ENCODE measurements at regions not wholly inside any gene's neighbourhood (a gene's known extent, or its start where the extent isn't known, plus 50 kb on each side); places are given as distances from the start of the nearest gene placed in this dataset.

DNA sequence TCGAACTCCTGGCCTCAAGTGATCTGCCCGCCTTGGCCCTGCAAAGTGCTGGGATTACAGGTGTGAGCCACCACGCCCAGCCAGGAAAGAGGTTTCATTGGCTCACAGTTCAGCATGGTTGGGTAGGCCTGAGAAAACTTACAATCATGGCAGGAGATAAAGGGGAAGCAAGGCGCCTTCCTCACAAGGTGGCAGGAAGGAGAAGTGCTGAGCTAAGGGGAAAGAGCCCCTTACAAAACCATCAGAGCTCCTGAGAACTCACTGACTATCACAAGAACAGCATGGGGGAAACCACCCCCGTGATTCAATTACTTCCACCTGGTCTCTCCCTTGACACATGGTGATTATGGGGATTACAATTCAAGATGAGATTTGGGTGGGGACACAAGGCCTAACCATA, 411.7 kb upstream of the ZFHX3 start:
- H3K4me1 Mint-ChIP-seq: no peaks in the 10 kb centered on the region
- Histone ChIP-seq H3K4me3 (ENCODE audit: low read length in 2 of 2) (no peak overlapping the region), H3K4me1 (ENCODE audit: insufficient read depth, low read length) (no peaks in the 10 kb centered on the region), H3K27me3 (ENCODE audit: insufficient read depth, low read length) (no peaks in the 10 kb centered on the region), H3K36me3 (ENCODE audit: insufficient read depth, low read length) (no peaks in the 10 kb centered on the region), H3K27ac (ENCODE audit: low read depth, low read length) (no peak overlapping the region), H3K9me3 (ENCODE audit: control insufficient read depth in 1 of 2, low read length in 2 of 2) (no peaks in the 10 kb centered on the region)
- no peak overlapping the region for H3K27ac Mint-ChIP-seq
- no peaks in the 10 kb centered on the region for H3K27me3 Mint-ChIP-seq
- no peak overlapping the region for H3K4me3 Mint-ChIP-seq
- H3K36me3 Mint-ChIP-seq: no peaks in the 10 kb centered on the region
- intact Hi-C loops (cut with micrococcal nuclease): no loop called here
- POLR2A ChIA-PET (ENCODE audit: partially characterized antibody): no interaction called here
- CTCF ChIA-PET (ENCODE audit: partially characterized antibody): no interaction called here
- peaks cover 0 to 17% (median 4%) of the 10 kb centered on the region in 8 donors for H3K9me3 Mint-ChIP-seq
- DNase-seq: no peak

DNA sequence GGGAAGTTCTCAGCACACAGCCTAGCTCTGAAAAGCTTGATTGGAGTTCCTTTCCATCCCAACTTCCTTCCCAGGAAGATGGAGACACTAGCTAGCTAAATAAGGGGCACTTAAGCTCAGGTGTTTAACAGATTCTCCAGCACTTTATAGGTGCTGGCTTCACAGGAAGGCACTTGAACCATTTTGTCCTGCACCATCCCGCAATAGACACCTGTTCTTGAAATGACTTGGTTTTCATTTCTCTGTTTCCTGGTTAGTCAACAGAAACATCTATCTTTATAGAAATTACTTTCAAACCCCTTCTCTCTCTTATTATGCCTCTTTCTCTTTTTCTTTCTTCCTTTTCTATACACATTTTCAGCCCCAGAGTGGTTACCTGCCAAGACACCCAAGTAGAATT, 409.9 kb upstream of the ZFHX3 start:
- DNase-seq: no peak
- no peaks in the 10 kb centered on the region for H3K9me3 ChIP-seq (ENCODE audit: control insufficient read depth in 1 of 2, low read length in 2 of 2)
- CTCF ChIA-PET (ENCODE audit: partially characterized antibody): no interaction called here
- H3K27ac Mint-ChIP-seq: no peak overlapping the region
- H3K36me3 ChIP-seq (ENCODE audit: insufficient read depth, low read length): no peaks in the 10 kb centered on the region
- no peaks in the 10 kb centered on the region for H3K4me1 ChIP-seq (ENCODE audit: insufficient read depth, low read length)
- H3K4me3 ChIP-seq (ENCODE audit: low read length in 2 of 2): no peak overlapping the region
- intact Hi-C loops (cut with micrococcal nuclease): no loop called here
- H3K27me3 Mint-ChIP-seq: no peaks in the 10 kb centered on the region
- no peaks in the 10 kb centered on the region for H3K36me3 Mint-ChIP-seq
- no peaks in the 10 kb centered on the region for H3K4me1 Mint-ChIP-seq
- POLR2A ChIA-PET (ENCODE audit: partially characterized antibody): no interaction called here
- peaks cover 0 to 17% (median 4%) of the 10 kb centered on the region in 8 donors for H3K9me3 Mint-ChIP-seq
- no peaks in the 10 kb centered on the region for H3K27me3 ChIP-seq (ENCODE audit: insufficient read depth, low read length)
- H3K4me3 Mint-ChIP-seq: no peak overlapping the region
- H3K27ac ChIP-seq (ENCODE audit: low read depth, low read length): no peak overlapping the region

DNA sequence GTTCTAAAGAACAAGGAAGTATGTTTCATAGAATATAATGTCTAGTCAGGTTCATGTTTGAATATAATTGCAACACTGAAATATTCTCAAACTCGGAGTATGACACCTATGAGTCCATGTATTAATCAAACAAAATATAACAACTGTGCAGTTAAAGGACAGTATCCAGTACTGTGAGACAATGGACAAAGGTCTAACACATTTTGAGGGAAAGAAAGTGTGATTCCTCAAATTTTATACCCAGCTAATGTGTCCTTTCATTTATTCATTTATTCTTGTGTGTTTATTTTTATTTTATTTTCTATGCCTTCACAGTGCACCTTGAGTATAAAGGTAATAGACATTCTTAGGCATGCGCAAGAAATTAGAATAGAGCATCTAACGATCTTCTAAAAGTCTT, 401.0 kb upstream of the ZFHX3 start:
- Mint-ChIP-seq H3K4me1 (no peaks in the 10 kb centered on the region), H3K27me3 (no peaks in the 10 kb centered on the region), H3K4me3 (no peak overlapping the region), H3K36me3 (no peaks in the 10 kb centered on the region), H3K9me3 (peaks cover 3 to 42% (median 19%) of the 10 kb centered on the region in 8 donors), H3K27ac (no peak overlapping the region)
- H3K36me3 ChIP-seq (ENCODE audit: insufficient read depth, low read length): no peaks in the 10 kb centered on the region
- ChIA-PET POLR2A (ENCODE audit: partially characterized antibody) (no interaction called here), CTCF (ENCODE audit: partially characterized antibody) (no interaction called here)
- intact Hi-C loops (cut with micrococcal nuclease): no loop called here
- H3K9me3 ChIP-seq (ENCODE audit: control insufficient read depth in 1 of 2, low read length in 2 of 2): no peaks in the 10 kb centered on the region
- no peaks in the 10 kb centered on the region for H3K4me1 ChIP-seq (ENCODE audit: insufficient read depth, low read length)
- H3K27me3 ChIP-seq (ENCODE audit: insufficient read depth, low read length): no peaks in the 10 kb centered on the region
- H3K27ac ChIP-seq (ENCODE audit: low read depth, low read length): no peak overlapping the region
- no peak overlapping the region for H3K4me3 ChIP-seq (ENCODE audit: low read length in 2 of 2)
- no peak for DNase-seq

DNA sequence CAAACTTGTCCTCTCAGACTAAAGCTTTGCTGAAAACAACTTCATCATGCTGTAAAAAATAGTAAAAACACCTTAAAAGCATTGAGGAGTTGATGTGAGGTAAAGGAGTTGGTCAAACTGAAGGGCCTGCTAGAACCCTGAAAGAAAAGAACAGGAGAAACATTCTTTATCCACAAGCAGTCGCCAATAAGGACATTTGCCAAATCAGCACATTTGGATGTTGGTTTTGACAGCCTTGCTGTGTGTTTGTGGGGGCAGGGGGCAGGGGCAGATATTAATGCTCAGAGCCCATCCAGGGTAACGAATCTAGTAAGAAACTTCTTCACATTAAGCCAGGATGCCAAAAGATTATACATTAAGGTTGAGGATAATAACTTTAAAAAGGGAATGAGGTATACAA, 399.9 kb upstream of the ZFHX3 start:
- H3K36me3 Mint-ChIP-seq: no peaks in the 10 kb centered on the region
- no peaks in the 10 kb centered on the region for H3K9me3 ChIP-seq (ENCODE audit: control insufficient read depth in 1 of 2, low read length in 2 of 2)
- H3K4me3 Mint-ChIP-seq: no peak overlapping the region
- intact Hi-C loops (cut with micrococcal nuclease): no loop called here
- no peaks in the 10 kb centered on the region for H3K27me3 ChIP-seq (ENCODE audit: insufficient read depth, low read length)
- ChIA-PET CTCF (ENCODE audit: partially characterized antibody) (no interaction called here), POLR2A (ENCODE audit: partially characterized antibody) (no interaction called here)
- no peak overlapping the region for H3K27ac ChIP-seq (ENCODE audit: low read depth, low read length)
- peaks cover 3 to 42% (median 22%) of the 10 kb centered on the region in 8 donors for H3K9me3 Mint-ChIP-seq
- no peak for DNase-seq
- H3K27me3 Mint-ChIP-seq: no peaks in the 10 kb centered on the region
- H3K4me1 ChIP-seq (ENCODE audit: insufficient read depth, low read length): no peaks in the 10 kb centered on the region
- H3K4me3 ChIP-seq (ENCODE audit: low read length in 2 of 2): no peak overlapping the region
- H3K4me1 Mint-ChIP-seq: no peaks in the 10 kb centered on the region
- no peak overlapping the region for H3K27ac Mint-ChIP-seq
- H3K36me3 ChIP-seq (ENCODE audit: insufficient read depth, low read length): no peaks in the 10 kb centered on the region

DNA sequence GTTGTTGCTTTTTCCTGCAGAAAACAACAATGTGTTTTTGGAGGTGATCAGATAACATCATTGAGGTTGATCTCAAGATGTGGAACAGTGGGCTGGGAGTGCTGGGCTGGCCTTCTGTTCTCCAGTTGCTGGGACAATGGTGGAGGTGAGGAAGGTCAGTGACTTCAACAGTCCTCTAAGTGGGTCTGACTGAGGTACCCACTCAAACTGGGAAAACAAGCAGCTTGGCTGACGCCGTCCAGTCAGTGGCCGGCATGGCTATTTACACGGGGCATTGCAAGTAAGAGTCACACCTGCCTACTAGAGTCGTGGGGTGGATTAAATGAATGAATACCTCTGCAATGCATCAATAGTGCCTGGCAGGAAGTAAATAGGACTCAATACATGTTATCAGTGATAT, 386.7 kb upstream of the ZFHX3 start:
- Histone ChIP-seq H3K27me3 (ENCODE audit: insufficient read depth, low read length) (no peaks in the 10 kb centered on the region), H3K27ac (ENCODE audit: low read depth, low read length) (no peak overlapping the region), H3K9me3 (ENCODE audit: control insufficient read depth in 1 of 2, low read length in 2 of 2) (no peaks in the 10 kb centered on the region), H3K36me3 (ENCODE audit: insufficient read depth, low read length) (no peaks in the 10 kb centered on the region), H3K4me1 (ENCODE audit: insufficient read depth, low read length) (no peaks in the 10 kb centered on the region), H3K4me3 (ENCODE audit: low read length in 2 of 2) (no peak overlapping the region)
- no peak for DNase-seq
- no peaks in the 10 kb centered on the region for H3K4me1 Mint-ChIP-seq
- H3K27me3 Mint-ChIP-seq: peaks cover 0 to 3% of the 10 kb centered on the region in 2 donors
- H3K36me3 Mint-ChIP-seq: no peaks in the 10 kb centered on the region
- ChIA-PET CTCF (ENCODE audit: partially characterized antibody) (no interaction called here), POLR2A (ENCODE audit: partially characterized antibody) (no interaction called here)
- intact Hi-C loops (cut with micrococcal nuclease): no loop called here
- H3K9me3 Mint-ChIP-seq: peaks cover 0 to 8% (median 0%) of the 10 kb centered on the region in 8 donors
- H3K27ac Mint-ChIP-seq: no peak overlapping the region
- no peak overlapping the region for H3K4me3 Mint-ChIP-seq

DNA sequence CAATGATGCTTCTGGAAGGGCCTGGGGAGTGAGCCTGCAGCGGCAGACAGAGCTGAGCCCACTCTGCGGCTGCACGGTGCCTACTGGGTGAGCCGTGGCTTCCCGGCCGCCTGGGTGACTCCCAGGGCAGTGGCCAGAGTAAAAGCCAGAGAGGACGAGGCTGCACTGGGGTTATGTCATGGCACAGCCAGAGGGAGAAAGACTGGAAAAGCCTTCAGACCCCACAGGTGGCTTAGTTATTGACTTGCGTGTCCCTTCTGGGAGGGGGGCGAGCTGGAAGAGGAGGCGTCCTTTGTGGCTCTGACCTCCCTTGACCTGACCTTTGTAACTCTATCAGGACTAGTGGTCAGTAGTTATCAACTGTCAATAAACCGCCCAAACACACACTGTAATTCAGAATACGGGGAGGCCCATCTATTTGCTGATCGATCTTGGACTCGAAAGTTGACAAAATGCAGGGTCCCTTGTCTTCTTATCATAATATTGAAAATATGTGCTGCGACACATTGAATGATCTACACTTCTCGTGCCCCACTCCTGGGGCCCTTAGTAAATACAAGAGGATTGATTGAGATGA, 385.9 kb upstream of the ZFHX3 start:
- Histone ChIP-seq H3K36me3 (ENCODE audit: insufficient read depth, low read length) (no peaks in the 10 kb centered on the region), H3K27ac (ENCODE audit: low read depth, low read length) (no peak overlapping the region), H3K9me3 (ENCODE audit: control insufficient read depth in 1 of 2, low read length in 2 of 2) (no peaks in the 10 kb centered on the region), H3K27me3 (ENCODE audit: insufficient read depth, low read length) (no peaks in the 10 kb centered on the region), H3K4me1 (ENCODE audit: insufficient read depth, low read length) (no peaks in the 10 kb centered on the region), H3K4me3 (ENCODE audit: low read length in 2 of 2) (no peak overlapping the region)
- peaks cover 0 to 8% (median 0%) of the 10 kb centered on the region in 8 donors for H3K9me3 Mint-ChIP-seq
- H3K27ac Mint-ChIP-seq: no peak overlapping the region
- H3K4me1 Mint-ChIP-seq: no peaks in the 10 kb centered on the region
- peaks cover 0 to 3% of the 10 kb centered on the region in 2 donors for H3K27me3 Mint-ChIP-seq
- intact Hi-C loops (cut with micrococcal nuclease): no loop called here
- no peak for DNase-seq
- no peaks in the 10 kb centered on the region for H3K36me3 Mint-ChIP-seq
- H3K4me3 Mint-ChIP-seq: no peak overlapping the region
- POLR2A ChIA-PET (ENCODE audit: partially characterized antibody): no interaction called here
- CTCF ChIA-PET (ENCODE audit: partially characterized antibody): no interaction called here

DNA sequence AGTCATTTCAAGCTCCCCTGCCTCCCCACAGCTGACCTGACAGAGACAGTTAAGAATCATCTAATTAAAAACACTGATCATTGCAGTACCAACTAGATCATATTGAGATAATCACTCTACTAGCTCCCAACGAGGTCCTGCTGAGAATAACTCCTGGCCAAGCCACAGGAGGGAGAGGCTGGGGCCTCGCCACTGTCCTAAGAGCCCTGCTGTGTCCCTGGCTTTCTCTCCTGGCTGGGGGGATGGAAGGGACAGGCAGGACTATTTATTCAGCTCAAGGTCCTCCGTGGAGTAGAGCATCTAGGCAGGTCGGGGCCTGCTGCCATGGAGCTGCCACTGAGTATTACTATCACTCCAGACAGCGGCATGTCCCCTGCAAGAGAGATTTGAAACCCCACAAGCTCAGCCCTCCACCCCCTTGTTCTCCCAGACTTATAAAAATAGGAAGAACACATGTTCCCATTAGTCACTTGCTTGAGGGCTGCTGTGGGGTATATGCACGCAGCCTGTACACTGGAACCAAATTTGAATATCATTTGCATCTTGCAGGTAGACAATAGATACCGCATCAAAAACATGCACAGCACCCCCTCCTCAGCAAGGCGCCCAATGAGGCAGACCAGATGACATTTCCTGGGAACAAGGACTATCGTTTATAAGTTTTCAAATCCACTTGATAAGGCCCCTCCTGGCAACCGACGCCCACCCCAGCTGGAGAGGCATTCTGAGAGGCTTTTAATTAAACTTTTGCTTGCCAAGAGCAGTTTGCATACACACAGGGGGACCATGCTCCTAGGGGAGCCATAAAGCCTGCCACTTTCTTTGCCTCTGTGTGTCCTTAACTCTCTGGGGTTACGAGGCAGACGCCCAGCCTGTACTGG, 385.2 kb upstream of the ZFHX3 start:
- Histone ChIP-seq H3K4me3 (ENCODE audit: low read length in 2 of 2) (no peak overlapping the region), H3K36me3 (ENCODE audit: insufficient read depth, low read length) (no peaks in the 10 kb centered on the region), H3K4me1 (ENCODE audit: insufficient read depth, low read length) (no peaks in the 10 kb centered on the region), H3K9me3 (ENCODE audit: control insufficient read depth in 1 of 2, low read length in 2 of 2) (no peaks in the 10 kb centered on the region), H3K27me3 (ENCODE audit: insufficient read depth, low read length) (no peaks in the 10 kb centered on the region), H3K27ac (ENCODE audit: low read depth, low read length) (no peak overlapping the region)
- POLR2A ChIA-PET (ENCODE audit: partially characterized antibody): no interaction called here
- intact Hi-C loops (cut with micrococcal nuclease): no loop called here
- CTCF ChIA-PET (ENCODE audit: partially characterized antibody): no interaction called here
- no peaks in the 10 kb centered on the region for H3K4me1 Mint-ChIP-seq
- H3K4me3 Mint-ChIP-seq: no peak overlapping the region
- peaks cover 0 to 8% (median 0%) of the 10 kb centered on the region in 8 donors for H3K9me3 Mint-ChIP-seq
- DNase-seq: no peak
- H3K27me3 Mint-ChIP-seq: peaks cover 0 to 1% of the 10 kb centered on the region in 2 donors
- no peaks in the 10 kb centered on the region for H3K36me3 Mint-ChIP-seq
- H3K27ac Mint-ChIP-seq: no peak overlapping the region
